CD14-positive monocyte (primary cell): ENCODE measurements at regions not wholly inside any gene's neighbourhood (a gene's known extent, or its start where the extent isn't known, plus 50 kb on each side); places are given as distances from the start of the nearest gene placed in this dataset.

ENCODE experiments used
- DNase-seq, 3 donors: peaks; one replicate each; pipeline ENCODE4 v3.0.0-alpha.2; 2011 to 2022
- H2AFZ ChIP-seq: 2 replicates; pipeline ENCODE4 v1.6.0; 2012; ENCODE audit warnings: mild to moderate bottlenecking, low read depth, low read length, inconsistent platforms; ENCODE audit not compliant: insufficient read depth, poor library complexity, severe bottlenecking
- H3K27ac ChIP-seq, 2 donors: 1 replicate in 1 of 2; 2 replicates in 1 of 2; pipeline ENCODE4 v1.5.1; 2012 to 2013; ENCODE audit warnings: low read length in 2 of 2, control low read depth in 1 of 2, inconsistent platforms in 1 of 2, low read depth in 1 of 2, mild to moderate bottlenecking in 1 of 2
- H3K27me3 ChIP-seq, 2 donors: one replicate each; pipeline versions ENCODE4 v1.6.0 to v1.6.1; 2011 to 2013; ENCODE audit warnings: low read length in 2 of 2; ENCODE audit not compliant: control insufficient read depth in 2 of 2, insufficient read depth in 2 of 2
- H3K36me3 ChIP-seq, 2 donors: replicated peaks in 1 of 2; 1 replicate in 1 of 2; 2 replicates in 1 of 2; pipeline versions ENCODE4 v1.5.1 to v1.6.1; 2012 to 2013; ENCODE audit warnings: low read length in 2 of 2, control low read depth in 1 of 2, inconsistent platforms in 1 of 2, mild to moderate bottlenecking in 1 of 2; ENCODE audit not compliant: insufficient read depth in 2 of 2, control insufficient read depth in 1 of 2
- H3K4me1 ChIP-seq, 2 donors: 1 replicate in 1 of 2; 2 replicates in 1 of 2; pipeline versions ENCODE4 v1.5.1 to v1.6.1; 2012 to 2013; ENCODE audit warnings: low read length in 2 of 2, control low read depth in 1 of 2, inconsistent platforms in 1 of 2, mild to moderate bottlenecking in 1 of 2, moderate library complexity in 1 of 2; ENCODE audit not compliant: insufficient read depth in 2 of 2, control insufficient read depth in 1 of 2
- H3K4me2 ChIP-seq: replicated peaks from 2 replicates; pipeline ENCODE3; 2012; ENCODE audit warnings: low read length, moderate library complexity, mild to moderate bottlenecking; ENCODE audit not compliant: poor library complexity, severe bottlenecking; ENCODE audit errors: extremely low read depth
- H3K4me3 ChIP-seq, 3 experiments: fragments of 200-600 bp in 1 of 3; sonication (generic) in 1 of 3; replicated peaks in 1 of 3; 1 replicate in 2 of 3; 2 replicates in 1 of 3; pipeline ENCODE4 v1.5.1; 2011 to 2013; ENCODE audit warnings: low read length in 3 of 3, mild to moderate bottlenecking in 3 of 3, control low read depth in 2 of 3, low read depth in 2 of 3, inconsistent platforms in 1 of 3, moderate library complexity in 1 of 3
- H3K79me2 ChIP-seq: 2 replicates; pipeline ENCODE4 v1.6.0; 2012; ENCODE audit warnings: mild to moderate bottlenecking, control low read depth, inconsistent platforms, low read length, moderate library complexity; ENCODE audit not compliant: insufficient read depth
- H3K9ac ChIP-seq: 2 replicates; pipeline ENCODE4 v1.6.0; 2017; ENCODE audit warnings: low read length, mild to moderate bottlenecking; ENCODE audit not compliant: insufficient read depth, poor library complexity, severe bottlenecking
- H3K9me3 ChIP-seq, 2 donors: replicated peaks in 1 of 2; 1 replicate in 1 of 2; 2 replicates in 1 of 2; pipeline versions ENCODE4 v1.5.1 to v1.6.1; 2012 to 2013; ENCODE audit warnings: low read length in 2 of 2, control low read depth in 1 of 2; ENCODE audit not compliant: control insufficient read depth in 1 of 2, insufficient read depth in 1 of 2
- H4K20me1 ChIP-seq: 2 replicates; pipeline ENCODE4 v1.6.0; 2012; ENCODE audit warnings: mild to moderate bottlenecking, low read length, control low read depth, moderate library complexity; ENCODE audit not compliant: insufficient read depth
- H3K27ac Mint-ChIP-seq, 7 donors: one replicate each; pipeline ENCODE4 v1.8.0; 2020; ENCODE audit warnings: mild to moderate bottlenecking in 7 of 7, mixed read lengths in 7 of 7, moderate library complexity in 6 of 7, inconsistent platforms in 2 of 7
- H3K27me3 Mint-ChIP-seq, 3 donors: one replicate each; pipeline ENCODE4 v1.8.0; 2021 to 2022; ENCODE audit warnings: low read depth in 3 of 3, mild to moderate bottlenecking in 3 of 3, mixed read lengths in 3 of 3, moderate library complexity in 3 of 3, inconsistent platforms in 1 of 3
- H3K36me3 Mint-ChIP-seq, 2 donors: one replicate each; pipeline ENCODE4 v1.8.0; 2020; ENCODE audit warnings: mixed read lengths in 2 of 2, inconsistent platforms in 1 of 2, mild to moderate bottlenecking in 1 of 2
- H3K4me1 Mint-ChIP-seq: one replicate; pipeline ENCODE4 v1.8.0; 2020; ENCODE audit warnings: mild to moderate bottlenecking, mixed read lengths
- H3K4me3 Mint-ChIP-seq, 2 donors: one replicate each; pipeline ENCODE4 v1.8.0; 2020; ENCODE audit warnings: mild to moderate bottlenecking in 2 of 2, mixed read lengths in 2 of 2, moderate library complexity in 1 of 2
- H3K9me3 Mint-ChIP-seq, 7 donors: one replicate each; pipeline ENCODE4 v1.8.0; 2020 to 2022; ENCODE audit warnings: mixed read lengths in 7 of 7, mild to moderate bottlenecking in 6 of 7, moderate library complexity in 6 of 7, inconsistent platforms in 2 of 7
- CTCF ChIP-seq: fragments of 200-600 bp; IDR thresholded peaks from one replicate; pipeline ENCODE4 v1.8.0; 2022; ENCODE audit warnings: antibody characterized with exemption, mild to moderate bottlenecking
- WGBS: methylation state at CpG from one replicate; pipeline ENCODE4 v1.1.5; 2013; ENCODE audit warnings: missing lambda C conversion rate; ENCODE audit not compliant: insufficient coverage; 5-methylcytosine and 5-hydroxymethylcytosine counted together
- intact Hi-C, 2 donors: fragments of 100-400 bp; cut with micrococcal nuclease; formaldehyde crosslinking; loops; one replicate each; pipeline versions ENCODE4 v1.15.0 to v1.15.1; 2023

- Histone ChIP-seq H3K9ac (no peak overlapping the region), H4K20me1 (no peaks in the 10 kb centered on the region), H3K27ac (no peak overlapping the region), H3K4me3 (no peak overlapping the region), H3K9me3 (no peaks in the 10 kb centered on the region), H3K4me1 (peaks cover 8 to 10% of the 10 kb centered on the region in 2 donors), H3K27me3 (no peaks in the 10 kb centered on the region), H3K4me2 (no peak overlapping the region), H3K36me3 (no peaks in the 10 kb centered on the region), H2AFZ (no peak overlapping the region), H3K79me2 (no peaks in the 10 kb centered on the region)
- H3K9me3 Mint-ChIP-seq = no peaks in the 10 kb centered on the region
- WGBS = no CpG with 5 or more reads among the region's 1 CpG
- peaks cover 13% of the 10 kb centered on the region for H3K4me1 Mint-ChIP-seq
- H3K27me3 Mint-ChIP-seq = peaks cover 0 to 3% (median 1%) of the 10 kb centered on the region in 3 donors
- no peak for DNase-seq
- intact Hi-C loops = no loop called here
- no peaks in the 10 kb centered on the region for H3K36me3 Mint-ChIP-seq
- no peak for TF ChIP-seq CTCF
- no peak overlapping the region for H3K27ac Mint-ChIP-seq
- H3K4me3 Mint-ChIP-seq = no peak overlapping the region
These were observed 354.8 kb upstream of the TBL1XR1 start for GRCh38 chr3:177552051-177552450.

- H3K9ac ChIP-seq = no peak overlapping the region
- H3K79me2 ChIP-seq = no peaks in the 10 kb centered on the region
- DNase-seq = no peak
- TF ChIP-seq CTCF = no peak
- H3K27me3 ChIP-seq = no peaks in the 10 kb centered on the region
- Mint-ChIP-seq H3K4me1 (peaks cover 13% of the 10 kb centered on the region), H3K4me3 (no peak overlapping the region), H3K27ac (no peak overlapping the region), H3K36me3 (no peaks in the 10 kb centered on the region), H3K27me3 (peaks cover 0 to 1% (median 0%) of the 10 kb centered on the region in 3 donors), H3K9me3 (no peaks in the 10 kb centered on the region)
- no peaks in the 10 kb centered on the region for H4K20me1 ChIP-seq
- no peaks in the 10 kb centered on the region for H3K36me3 ChIP-seq
- no peak overlapping the region for H3K4me3 ChIP-seq
- no CpG with 5 or more reads among the region's 2 CpGs for WGBS
- H2AFZ ChIP-seq = no peak overlapping the region
- H3K9me3 ChIP-seq = no peaks in the 10 kb centered on the region
- peaks cover 8 to 10% of the 10 kb centered on the region in 2 donors for H3K4me1 ChIP-seq
- H3K27ac ChIP-seq = no peak overlapping the region
- intact Hi-C loops = no loop called here
- no peak overlapping the region for H3K4me2 ChIP-seq
These were observed 355.7 kb upstream of the TBL1XR1 start for GRCh38 chr3:177553012-177553411.
